ENCODE measurements at regions not wholly inside any gene's neighbourhood (a gene's known extent, or its start where the extent isn't known, plus 50 kb on each side); places are given as distances from the start of the nearest gene placed in this dataset.

DNA sequence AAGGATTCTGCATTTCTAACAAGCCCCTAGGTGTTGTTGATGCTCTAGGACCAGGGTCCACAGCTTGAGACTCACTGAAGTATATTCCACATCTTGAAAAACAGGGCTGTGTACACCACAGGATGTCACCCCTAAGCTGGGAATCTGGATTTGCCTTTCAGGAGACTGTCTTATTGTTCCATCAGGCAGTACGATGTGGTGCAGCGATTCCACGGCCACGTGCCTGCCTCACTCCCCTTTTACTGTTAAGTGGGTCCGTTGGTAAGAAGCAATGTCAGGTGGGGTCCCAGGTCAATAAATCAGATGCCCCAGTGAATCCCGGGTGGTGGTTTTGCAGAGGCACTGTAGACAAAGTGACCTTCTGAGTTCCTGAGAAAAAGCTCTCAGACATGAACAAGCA is 470.7 kb downstream of the HS3ST3B1 start:
- Mint-ChIP-seq H3K9me3 (peaks cover 6 to 27% (median 13%) of the 10 kb centered on the region in 7 donors), H3K36me3 (no peaks in the 10 kb centered on the region), H3K27ac (no peak overlapping the region), H3K27me3 (peaks cover 22 to 53% (median 34%) of the 10 kb centered on the region in 3 donors), H3K4me1 (no peaks in the 10 kb centered on the region), H3K4me3 (peak overlapping the region in 1 of 8 donors; percentile 9)
- ATAC-seq (ENCODE audit: low read depth in 2 of 2) (no peak), DNase-seq (no peak)

- ATAC-seq (ENCODE audit: low read depth in 2 of 2) (no peak), DNase-seq (no peak)
- Mint-ChIP-seq H3K36me3 (no peaks in the 10 kb centered on the region), H3K27ac (no peak overlapping the region), H3K9me3 (peaks cover 0 to 16% (median 7%) of the 10 kb centered on the region in 7 donors), H3K4me3 (no peak overlapping the region), H3K4me1 (no peaks in the 10 kb centered on the region), H3K27me3 (peaks cover 15 to 32% (median 27%) of the 10 kb centered on the region in 3 donors)
These were observed 468.0 kb downstream of the HS3ST3B1 start for GRCh38 chr17:14768923-14769322.

DNA sequence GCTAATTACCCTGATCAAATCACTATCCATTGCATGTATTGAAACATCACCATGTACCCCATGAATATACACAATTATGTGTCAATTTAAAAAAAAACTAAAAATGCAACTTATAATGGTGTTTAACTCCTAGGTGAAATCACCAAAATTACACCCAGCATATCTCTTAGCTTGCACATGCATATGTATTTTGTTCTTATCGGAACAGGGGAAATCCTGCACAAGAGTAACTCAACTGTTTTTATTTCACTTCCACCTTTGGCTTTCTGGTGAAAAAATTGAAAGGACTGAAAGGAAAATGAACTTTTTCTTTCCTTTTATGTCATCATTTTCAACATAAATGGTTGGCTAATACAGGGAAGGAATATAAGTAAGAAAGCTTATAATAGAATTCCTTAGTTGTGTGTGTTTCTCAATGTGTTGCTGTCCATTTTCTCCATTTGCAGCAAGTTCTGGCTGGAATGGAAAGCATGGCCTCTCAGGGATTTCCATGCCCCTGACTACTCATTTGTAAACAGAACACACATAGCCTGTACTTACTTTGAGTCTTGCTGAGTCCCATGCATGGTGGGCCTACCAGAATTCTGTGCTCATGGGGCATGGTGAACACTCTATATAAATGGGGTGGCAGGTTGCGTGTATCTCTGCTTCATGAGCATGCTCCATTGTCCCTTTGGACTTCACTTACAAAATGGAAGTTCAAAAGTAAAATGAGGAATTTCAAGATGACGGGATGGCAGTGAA is 462.0 kb downstream of the HS3ST3B1 start:
- Mint-ChIP-seq H3K27ac (peak overlapping the region in 1 of 6 donors; percentile 84), H3K4me1 (peaks cover 16 to 25% (median 23%) of the 10 kb centered on the region in 3 donors), H3K36me3 (no peaks in the 10 kb centered on the region), H3K27me3 (peaks cover 10 to 20% (median 16%) of the 10 kb centered on the region in 3 donors), H3K4me3 (peak overlapping the region in 1 of 8 donors; percentile 26), H3K9me3 (peaks cover 0 to 2% (median 0%) of the 10 kb centered on the region in 7 donors)
- DNase-seq, result no peak
- ATAC-seq (ENCODE audit: low read depth in 2 of 2), result peak in 1 of 2 donors; percentile 39

- DNase-seq (no peak), ATAC-seq (ENCODE audit: low read depth in 2 of 2) (no peak)
- Mint-ChIP-seq H3K27ac (peak overlapping the region in 2 of 6 donors; percentile 39 to 71), H3K27me3 (peaks cover 25 to 35% (median 30%) of the 10 kb centered on the region in 3 donors), H3K4me1 (peaks cover 16 to 25% (median 23%) of the 10 kb centered on the region in 3 donors), H3K9me3 (no peaks in the 10 kb centered on the region), H3K36me3 (no peaks in the 10 kb centered on the region), H3K4me3 (no peak overlapping the region)
These were observed 460.0 kb downstream of the HS3ST3B1 start for GRCh38 chr17:14760719-14761411.

GRCh38 chr17:14760212-14760611 is 459.3 kb downstream of the HS3ST3B1 start:
- H3K27me3 Mint-ChIP-seq, result peaks cover 25 to 37% (median 35%) of the 10 kb centered on the region in 3 donors
- H3K27ac Mint-ChIP-seq, result peak overlapping the region in 1 of 6 donors; percentile 39

GRCh38 chr17:14759325-14759724 is 458.4 kb downstream of the HS3ST3B1 start:
- Mint-ChIP-seq H3K27me3 (peaks cover 27 to 46% (median 35%) of the 10 kb centered on the region in 3 donors), H3K27ac (no peak overlapping the region), H3K4me1 (peaks cover 16 to 25% (median 23%) of the 10 kb centered on the region in 3 donors), H3K4me3 (no peak overlapping the region), H3K36me3 (no peaks in the 10 kb centered on the region), H3K9me3 (no peaks in the 10 kb centered on the region)
- no peak for DNase-seq
- no peak for ATAC-seq (ENCODE audit: low read depth in 2 of 2)

More at GRCh38 chr17:14760212-14760611, 459.3 kb downstream of the HS3ST3B1 start:
- ATAC-seq (ENCODE audit: low read depth in 2 of 2) (no peak), DNase-seq (no peak)
- Mint-ChIP-seq H3K9me3 (no peaks in the 10 kb centered on the region), H3K4me3 (peak overlapping the region in 1 of 8 donors; percentile 40), H3K36me3 (no peaks in the 10 kb centered on the region), H3K4me1 (peaks cover 16 to 25% (median 23%) of the 10 kb centered on the region in 3 donors)

- peaks cover 0 to 5% of the 10 kb centered on the region in 2 donors for H3K36me3 Mint-ChIP-seq
- H3K27ac Mint-ChIP-seq, result no peak overlapping the region
- DNase-seq (no peak), ATAC-seq (ENCODE audit: low read depth in 2 of 2) (no peak)
- H3K27me3 Mint-ChIP-seq, result peaks cover 35 to 67% (median 46%) of the 10 kb centered on the region in 3 donors
- peaks cover under 1 to 7% (median 6%) of the 10 kb centered on the region in 3 donors for H3K4me1 Mint-ChIP-seq
- H3K9me3 Mint-ChIP-seq, result peaks cover 0 to 3% (median 0%) of the 10 kb centered on the region in 7 donors
- peak overlapping the region in 1 of 8 donors; percentile 18 for H3K4me3 Mint-ChIP-seq
These were observed 455.6 kb downstream of the HS3ST3B1 start for GRCh38 chr17:14756479-14756878.

DNA sequence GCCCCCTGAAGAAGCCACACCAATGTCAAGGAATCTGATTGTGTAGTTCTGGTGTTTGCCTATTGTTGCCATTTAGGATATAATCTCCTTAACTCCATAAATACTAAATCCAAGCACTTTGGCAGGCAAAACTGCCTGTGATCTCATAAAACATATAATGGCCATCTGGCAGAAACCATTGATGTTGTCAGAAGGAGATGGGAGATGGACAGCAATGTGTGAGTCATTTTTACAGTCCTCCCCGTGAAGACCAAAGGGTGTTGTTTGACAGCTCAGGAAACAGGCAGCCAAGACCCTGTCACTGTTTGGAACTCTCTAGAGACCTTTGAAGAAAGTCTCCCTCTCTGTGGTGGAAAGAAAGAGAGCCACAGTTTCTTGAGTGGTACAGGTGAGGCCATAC is 454.1 kb downstream of the HS3ST3B1 start:
- DNase-seq, result no peak
- ATAC-seq (ENCODE audit: low read depth in 2 of 2), result no peak
- Mint-ChIP-seq H3K4me3 (no peak overlapping the region), H3K27me3 (peaks cover 35 to 75% (median 46%) of the 10 kb centered on the region in 3 donors), H3K27ac (no peak overlapping the region), H3K4me1 (no peaks in the 10 kb centered on the region), H3K9me3 (peaks cover 0 to 3% (median 0%) of the 10 kb centered on the region in 7 donors), H3K36me3 (peaks cover 0 to 5% of the 10 kb centered on the region in 2 donors)

GRCh38 chr17:14753383-14753782 is 452.5 kb downstream of the HS3ST3B1 start:
- Mint-ChIP-seq H3K27ac (no peak overlapping the region), H3K9me3 (peaks cover 0 to 3% (median 0%) of the 10 kb centered on the region in 7 donors), H3K27me3 (peaks cover 37 to 82% (median 46%) of the 10 kb centered on the region in 3 donors), H3K36me3 (peaks cover 0 to 5% of the 10 kb centered on the region in 2 donors), H3K4me1 (no peaks in the 10 kb centered on the region), H3K4me3 (no peak overlapping the region)
- no peak for ATAC-seq (ENCODE audit: low read depth in 2 of 2)
- DNase-seq, result no peak

DNA sequence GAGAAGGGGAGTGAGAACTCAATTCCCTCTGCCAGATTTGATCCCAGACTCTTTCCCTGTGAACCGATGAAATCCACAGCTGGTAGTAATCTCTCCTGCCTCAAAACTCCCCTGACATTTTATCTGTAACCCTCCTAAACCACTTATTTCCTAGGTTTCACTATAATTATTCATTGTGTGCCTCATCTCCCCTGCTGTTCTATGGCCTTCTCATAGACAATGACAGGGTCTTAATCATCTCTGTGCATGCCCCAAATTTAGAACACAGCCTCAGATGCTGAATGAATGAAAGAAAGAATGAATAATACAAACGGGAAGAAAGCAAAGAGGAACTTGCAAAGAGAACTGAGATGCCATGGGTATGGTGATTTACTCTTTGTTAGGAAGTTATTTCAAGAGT is 451.1 kb downstream of the HS3ST3B1 start:
- Mint-ChIP-seq H3K9me3 (peaks cover 0 to 3% (median 0%) of the 10 kb centered on the region in 7 donors), H3K36me3 (peaks cover 0 to 5% of the 10 kb centered on the region in 2 donors), H3K4me1 (no peaks in the 10 kb centered on the region), H3K27ac (peak overlapping the region in 1 of 6 donors; percentile 7), H3K4me3 (no peak overlapping the region), H3K27me3 (peaks cover 23 to 69% (median 44%) of the 10 kb centered on the region in 3 donors)
- DNase-seq (no peak), ATAC-seq (ENCODE audit: low read depth in 2 of 2) (no peak)

GRCh38 chr17:14750866-14751265 is 450.0 kb downstream of the HS3ST3B1 start:
- peaks cover 12 to 57% (median 33%) of the 10 kb centered on the region in 3 donors for H3K27me3 Mint-ChIP-seq
- H3K4me1 Mint-ChIP-seq, result no peaks in the 10 kb centered on the region
- H3K36me3 Mint-ChIP-seq, result peaks cover 0 to 5% of the 10 kb centered on the region in 2 donors
- H3K4me3 Mint-ChIP-seq, result no peak overlapping the region
- peaks cover 0 to 3% (median 0%) of the 10 kb centered on the region in 7 donors for H3K9me3 Mint-ChIP-seq
- no peak overlapping the region for H3K27ac Mint-ChIP-seq
- ATAC-seq (ENCODE audit: low read depth in 2 of 2), result no peak
- DNase-seq, result no peak

DNA sequence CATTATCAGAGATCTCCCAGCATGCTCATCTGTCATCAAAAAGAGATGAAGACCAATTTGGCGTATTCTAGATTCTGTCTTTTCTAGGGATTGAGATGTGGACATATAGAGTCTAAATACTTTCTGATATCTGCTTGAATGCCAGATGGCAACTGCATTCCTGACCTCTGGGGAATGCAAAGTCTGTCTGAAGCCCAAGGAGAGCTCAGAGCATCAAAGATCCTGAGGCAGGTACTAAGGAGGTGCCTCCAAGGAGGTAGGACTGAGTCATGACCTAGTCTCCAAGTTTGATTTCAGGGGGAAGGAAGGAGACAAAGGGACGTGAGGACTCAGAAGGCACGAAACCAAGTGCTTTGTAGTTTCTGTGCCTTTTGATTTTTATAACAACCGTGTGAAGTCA is 448.4 kb downstream of the HS3ST3B1 start:
- H3K4me3 Mint-ChIP-seq, result no peak overlapping the region
- no peaks in the 10 kb centered on the region for H3K4me1 Mint-ChIP-seq
- H3K27ac Mint-ChIP-seq, result no peak overlapping the region
- no peak for ATAC-seq (ENCODE audit: low read depth in 2 of 2)
- H3K27me3 Mint-ChIP-seq, result peaks cover 9 to 41% (median 30%) of the 10 kb centered on the region in 3 donors
- H3K9me3 Mint-ChIP-seq, result peaks cover 0 to 3% (median 0%) of the 10 kb centered on the region in 7 donors
- H3K36me3 Mint-ChIP-seq, result peaks cover 0 to 5% of the 10 kb centered on the region in 2 donors
- DNase-seq, result no peak

DNA sequence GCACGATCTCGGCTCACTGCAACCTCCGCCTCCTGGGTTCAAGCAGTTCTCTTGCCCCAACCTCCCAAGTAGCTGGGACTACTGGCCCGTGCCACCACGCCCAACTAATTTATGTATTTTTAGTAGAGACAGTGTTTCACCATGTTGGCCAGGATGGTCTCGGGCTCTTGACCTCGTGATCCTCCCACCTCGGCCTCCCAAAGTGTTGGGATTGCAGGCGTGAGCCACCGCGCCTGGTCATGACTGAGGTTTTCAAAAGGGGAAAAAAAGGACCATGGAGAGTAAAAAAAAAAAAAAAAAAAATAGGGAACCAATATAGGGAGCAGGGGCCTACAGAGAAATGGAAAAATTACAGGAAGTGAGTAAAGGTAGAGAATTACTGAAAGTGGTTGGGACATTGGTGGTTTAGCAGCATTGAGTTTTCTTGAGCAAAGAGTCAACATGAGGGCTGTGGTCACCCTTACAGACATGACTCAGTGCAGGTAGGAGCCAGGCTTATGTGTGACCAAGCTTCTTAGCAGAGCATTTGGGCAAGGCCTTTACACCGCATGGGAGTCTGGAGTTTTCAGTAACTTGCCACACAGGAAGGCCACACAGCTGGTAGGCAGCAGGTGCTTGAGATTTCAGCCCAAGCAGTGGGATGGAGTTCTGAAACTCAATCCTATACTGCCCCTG is 447.3 kb downstream of the HS3ST3B1 start:
- Mint-ChIP-seq H3K4me1 (no peaks in the 10 kb centered on the region), H3K27me3 (peaks cover 9 to 33% (median 22%) of the 10 kb centered on the region in 3 donors), H3K9me3 (peaks cover 0 to 3% (median 0%) of the 10 kb centered on the region in 7 donors), H3K27ac (no peak overlapping the region), H3K36me3 (peaks cover 0 to 5% of the 10 kb centered on the region in 2 donors), H3K4me3 (no peak overlapping the region)
- ATAC-seq (ENCODE audit: low read depth in 2 of 2), result no peak
- DNase-seq, result no peak
